ENCODE measurements at regions not wholly inside any gene's neighbourhood (a gene's known extent, or its start where the extent isn't known, plus 50 kb on each side); places are given as distances from the start of the nearest gene placed in this dataset.

DNA sequence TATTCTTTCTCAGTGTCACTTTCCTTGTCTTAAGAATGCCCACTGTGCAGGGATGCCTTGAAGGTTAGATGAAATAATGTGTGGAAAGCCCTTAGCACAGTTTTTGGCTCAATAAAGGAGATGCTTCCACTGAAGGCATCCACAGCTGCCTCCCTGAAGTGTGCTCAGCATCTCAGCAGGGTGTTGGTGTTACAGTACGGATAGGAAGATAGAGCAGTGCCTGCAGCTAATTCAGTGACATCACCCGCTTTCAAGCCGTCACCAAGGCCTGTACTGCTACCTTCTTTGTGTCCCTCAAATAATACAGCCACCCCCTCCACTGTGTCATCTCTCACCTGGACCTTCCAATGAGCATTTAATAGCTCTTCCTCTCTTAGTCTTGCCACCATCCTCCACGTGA is 59.0 kb downstream of the NDUFS5 start:
- no peak for DNase-seq

- no peak for DNase-seq
Observed at GRCh38 chr1:39086386-39086785, 60.2 kb downstream of the NDUFS5 start.

DNA sequence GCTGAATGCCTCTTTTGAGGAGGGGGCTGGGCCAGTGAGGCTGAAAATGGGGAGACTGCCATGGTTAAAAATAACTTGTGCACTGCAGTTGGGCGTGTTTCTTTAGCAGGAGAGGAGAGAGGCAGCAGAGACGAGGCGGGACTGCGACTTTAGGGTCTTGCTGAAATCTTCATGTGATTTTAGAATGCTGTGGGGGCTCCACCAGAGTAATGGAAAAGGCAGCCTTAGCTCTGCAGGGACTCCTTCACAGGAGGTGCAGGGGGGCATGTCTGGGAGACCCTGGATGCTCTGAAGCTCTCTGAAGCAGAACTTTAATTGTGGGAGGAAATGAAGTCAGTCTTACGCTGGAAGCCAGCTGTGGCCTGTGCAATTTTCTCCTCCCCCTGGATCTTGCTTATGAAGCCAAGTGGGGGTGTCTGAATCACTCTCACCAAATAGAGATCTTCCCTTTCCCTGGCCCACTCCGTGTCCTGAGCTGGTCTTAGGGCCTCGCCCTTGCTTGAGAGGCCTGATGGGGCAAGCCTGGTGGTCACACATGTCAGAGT is 60.8 kb downstream of the NDUFS5 start:
- no peak for DNase-seq

- no peak for DNase-seq
Observed at GRCh38 chr1:39087435-39087834, 61.3 kb downstream of the NDUFS5 start.

DNA sequence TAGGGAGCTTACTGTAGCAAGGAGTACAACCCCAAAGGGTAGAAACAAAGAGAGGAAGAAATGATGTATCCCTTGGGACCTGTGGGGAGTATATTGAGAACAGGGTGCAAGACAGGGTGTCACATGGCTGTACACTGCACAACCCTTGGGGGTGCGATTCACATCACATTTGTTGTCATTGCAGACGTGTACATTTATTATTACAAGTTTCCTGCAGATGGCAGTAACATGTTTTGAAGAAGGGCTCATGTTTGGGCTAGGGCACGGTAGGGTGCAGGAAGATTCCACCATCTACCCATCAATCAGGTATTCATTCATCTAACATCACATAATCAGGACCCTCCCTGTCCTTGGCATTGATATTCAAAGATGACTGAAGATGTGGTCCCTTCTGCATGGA is 62.5 kb downstream of the NDUFS5 start:
- DNase-seq: no peak

DNA sequence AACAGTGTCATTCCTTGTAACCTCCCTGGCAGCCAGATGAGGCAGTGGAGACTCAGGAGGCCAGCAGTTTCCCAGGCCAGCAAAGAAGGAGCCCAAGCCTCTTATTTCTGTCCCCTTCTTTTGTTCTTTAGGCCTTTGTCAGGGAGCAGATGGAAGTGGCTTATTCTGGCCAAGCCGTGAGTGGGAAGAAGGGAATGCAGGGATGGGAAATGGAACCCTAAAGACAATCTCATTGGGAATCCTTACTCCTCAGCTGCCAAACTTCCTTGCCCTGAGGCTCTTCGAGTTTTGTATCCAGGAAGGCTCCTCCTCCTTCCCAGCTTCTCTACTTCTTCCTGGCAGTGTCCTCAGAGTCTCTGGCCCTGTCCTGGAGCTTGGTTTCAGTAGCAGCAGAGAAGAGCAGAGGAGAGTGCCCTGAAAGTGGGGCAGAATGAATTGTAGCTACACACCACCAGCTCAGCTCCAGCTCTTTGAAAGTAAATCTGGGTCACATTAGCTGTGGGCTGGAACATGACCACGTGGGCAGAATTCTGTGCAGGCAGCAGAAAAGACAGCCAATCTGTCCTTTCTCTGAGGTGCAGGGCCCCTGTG is 63.9 kb downstream of the NDUFS5 start:
- DNase-seq: no peak

DNA sequence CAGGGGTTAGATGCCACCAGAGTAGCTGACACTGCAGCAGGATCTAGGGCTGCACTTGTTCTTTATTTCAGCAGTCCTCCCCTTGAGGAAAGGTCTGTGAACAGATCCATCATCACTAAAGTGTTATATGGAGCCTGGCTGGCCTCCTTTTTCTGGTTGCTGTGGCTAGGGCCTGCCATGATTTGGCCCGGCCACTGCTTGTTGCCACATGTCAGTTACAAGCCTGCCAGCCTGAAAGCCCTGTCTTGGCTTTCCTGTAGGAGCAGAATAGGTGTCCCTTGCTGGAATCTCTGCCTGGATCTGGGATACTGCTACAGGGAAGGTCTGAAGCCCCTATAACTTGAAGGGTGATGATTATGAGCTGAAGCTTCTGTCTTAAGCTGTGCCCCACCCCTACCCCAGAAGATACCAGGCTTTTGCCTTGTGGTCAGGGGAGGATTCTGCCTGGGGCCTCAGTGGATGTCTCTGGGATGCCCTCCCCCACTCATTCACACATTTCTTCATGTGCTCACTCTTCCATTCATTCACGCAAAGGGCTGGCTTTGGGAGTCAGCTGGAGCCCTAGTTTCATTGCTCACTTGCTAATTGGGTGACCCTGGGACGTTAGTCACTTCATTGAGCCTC is 64.7 kb downstream of the NDUFS5 start:
- DNase-seq: no peak

DNA sequence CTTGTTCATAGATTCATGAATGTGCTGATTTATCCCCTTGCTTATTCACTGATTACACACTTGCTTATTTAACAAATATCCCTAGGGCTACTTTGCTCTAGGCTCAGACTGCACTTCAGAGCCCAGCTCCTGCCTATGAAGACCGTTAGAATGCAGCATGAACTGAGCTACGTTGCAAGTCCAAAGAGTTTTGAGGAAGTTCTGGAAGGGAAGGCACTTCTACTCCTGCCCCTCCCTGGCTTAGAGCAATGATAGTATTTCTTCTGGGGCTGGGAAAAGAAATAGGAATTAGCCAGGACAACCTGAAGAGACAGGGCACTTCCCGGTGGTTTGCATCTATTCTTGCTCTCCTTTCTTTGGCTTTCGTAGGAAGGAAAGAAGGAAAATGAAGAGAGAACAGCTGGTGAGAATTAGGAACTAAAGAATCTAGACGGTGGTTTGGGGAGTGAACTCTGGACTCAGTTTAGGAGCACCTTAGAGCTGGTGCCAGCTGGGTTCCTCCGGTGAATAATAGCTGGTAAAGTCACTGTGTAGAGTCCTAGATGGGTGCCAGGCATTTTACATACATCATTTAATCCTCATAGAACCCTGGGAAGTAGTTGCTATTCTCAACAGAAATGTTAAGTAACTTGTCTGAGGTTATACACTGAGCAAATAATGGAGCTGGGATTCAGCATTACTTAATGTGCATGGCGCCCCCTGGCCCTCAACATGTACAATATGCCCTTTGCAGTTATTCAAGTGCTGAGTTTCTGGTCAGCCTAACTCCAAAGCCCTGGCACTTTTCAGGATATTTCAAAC is 65.9 kb downstream of the NDUFS5 start:
- peak; percentile 59 for DNase-seq

DNA sequence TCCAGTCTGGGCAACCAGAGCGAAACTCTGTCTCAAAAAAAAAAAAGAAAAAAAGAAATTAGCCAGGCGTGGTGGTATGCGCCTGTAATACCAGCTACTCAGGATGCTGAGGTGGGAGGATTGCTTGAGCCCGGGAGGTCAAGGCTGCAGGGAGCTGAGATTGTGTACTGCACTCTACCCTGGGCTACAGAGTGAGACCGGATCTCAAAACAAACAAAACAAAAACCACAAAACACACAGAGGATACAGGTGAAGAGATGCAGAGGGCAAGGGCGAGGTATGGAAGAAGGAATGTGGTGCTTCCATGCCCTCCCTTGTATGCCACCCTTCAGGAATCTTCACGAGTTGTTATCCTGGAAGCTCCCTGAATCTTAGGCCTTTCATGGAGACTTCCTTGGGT is 68.5 kb downstream of the NDUFS5 start:
- DNase-seq: no peak

GRCh38 chr1:39098546-39099250 is 72.5 kb downstream of the NDUFS5 start:
- peak; percentile 55 for DNase-seq

DNA sequence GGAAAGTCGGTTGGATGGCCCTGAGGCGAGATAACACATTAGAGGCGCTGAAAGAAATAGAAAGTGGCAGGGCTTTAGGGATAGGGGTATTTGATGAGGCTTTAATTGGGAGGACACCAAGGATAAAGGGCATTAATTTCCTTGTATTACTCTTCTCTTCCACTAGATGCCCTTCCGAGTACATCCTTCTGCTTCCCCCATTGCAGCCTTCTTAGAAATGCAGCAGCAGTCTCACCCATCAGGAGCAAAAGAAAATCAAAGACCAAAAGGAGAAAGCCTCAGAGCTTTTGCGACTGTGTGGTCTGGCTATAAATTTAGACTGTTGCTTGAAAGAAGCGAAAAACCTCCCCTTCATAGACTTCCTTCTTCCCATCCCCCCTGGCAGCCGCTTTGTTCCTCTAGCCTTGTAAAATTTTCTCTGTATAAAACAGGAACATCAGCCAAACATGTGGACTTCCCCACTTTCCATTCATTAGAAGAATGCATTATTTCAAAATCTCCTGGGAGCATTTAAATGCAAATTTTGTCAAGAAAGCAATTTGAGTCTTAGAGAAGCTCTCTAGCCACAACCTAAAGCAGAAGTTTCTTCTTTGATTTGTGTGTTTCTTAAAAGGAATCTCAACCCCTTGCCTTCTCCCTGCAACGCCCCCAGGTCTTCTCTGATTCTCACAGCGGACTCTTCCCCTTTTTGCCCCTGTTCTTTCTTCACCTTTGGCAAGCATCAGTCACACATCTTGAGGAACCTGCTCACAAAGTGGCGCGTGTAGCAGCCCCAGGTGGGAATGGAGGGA is 76.6 kb downstream of the NDUFS5 start:
- no peak for DNase-seq

GRCh38 chr1:39103328-39104157 is 77.4 kb downstream of the NDUFS5 start:
- no peak for DNase-seq

GRCh38 chr1:39104158-39105060 is 78.3 kb downstream of the NDUFS5 start:
- DNase-seq: no peak

- DNase-seq: peak; percentile 68
Observed at GRCh38 chr1:39105061-39105840, 79.1 kb downstream of the NDUFS5 start.

DNA sequence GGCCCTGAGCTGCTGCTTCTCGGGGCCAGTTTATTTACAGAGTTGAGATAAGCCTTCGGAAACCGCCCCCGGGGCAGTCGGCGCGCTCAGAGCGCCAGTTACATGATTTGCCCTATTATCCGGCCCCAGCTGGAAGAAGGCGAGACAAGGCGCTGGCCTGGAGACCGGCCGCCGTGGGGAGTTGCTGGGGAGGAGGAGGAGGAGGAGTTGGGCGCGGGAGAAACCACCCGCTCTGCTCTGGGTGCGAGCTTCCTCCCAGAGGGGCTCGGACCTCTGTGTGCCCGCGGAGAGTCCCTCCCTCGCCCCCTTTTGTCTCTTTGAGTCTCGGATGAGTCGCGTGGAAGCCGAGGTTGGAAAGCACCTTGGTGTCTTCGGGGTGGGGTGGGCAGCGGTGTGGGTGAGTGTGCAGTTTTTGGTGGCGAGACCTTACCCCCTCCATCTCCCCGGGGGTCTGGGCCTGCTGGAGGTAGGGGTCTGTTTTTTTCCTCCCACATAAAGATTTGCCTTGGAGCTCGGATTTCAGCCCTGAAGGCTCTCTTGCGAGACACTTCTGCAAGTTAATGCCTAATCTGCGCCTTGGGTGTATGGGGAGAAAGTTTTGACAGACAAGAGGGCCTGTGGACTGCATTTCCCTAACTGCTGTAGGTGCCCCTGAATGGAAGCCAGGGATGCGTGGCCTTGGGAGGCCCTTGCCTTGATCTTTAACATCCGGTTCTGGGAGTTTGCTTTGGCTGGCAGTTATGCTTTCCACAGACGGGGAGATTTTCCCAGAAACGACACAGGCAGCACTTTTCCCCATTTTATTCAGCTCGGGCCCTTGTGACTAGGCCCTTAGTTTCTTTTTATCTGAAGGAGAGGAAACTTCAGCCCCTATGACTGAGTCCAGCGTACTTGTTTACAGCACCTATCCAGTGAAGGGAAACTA is 80.0 kb downstream of the NDUFS5 start:
- peak; percentile 65 for DNase-seq

DNA sequence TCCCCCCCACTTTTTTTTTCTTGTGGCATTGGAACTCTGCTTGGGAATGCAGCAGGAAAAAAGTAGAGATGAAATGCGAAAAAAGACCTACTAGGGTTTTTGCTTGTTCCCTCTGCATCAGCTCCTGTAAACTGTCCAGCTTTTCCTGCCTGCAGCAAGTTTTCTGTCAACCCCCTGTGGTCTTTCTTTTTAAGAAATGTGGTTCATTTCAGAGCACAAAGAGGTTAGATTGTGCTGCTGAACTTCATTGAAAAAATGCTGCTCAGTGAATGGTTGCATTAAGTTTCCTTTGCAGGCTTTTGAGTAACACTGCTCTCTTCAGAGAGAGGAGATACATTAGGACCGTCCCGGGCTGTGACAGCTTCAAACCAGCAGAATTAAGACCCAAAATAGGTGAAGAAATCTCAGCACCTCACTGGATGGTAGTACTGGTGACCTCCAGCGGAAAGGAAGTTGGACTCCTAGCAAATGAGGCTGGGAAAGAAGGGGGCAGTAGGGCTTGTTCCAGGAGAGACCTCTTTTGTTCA is 80.7 kb downstream of the NDUFS5 start:
- DNase-seq: no peak

DNA sequence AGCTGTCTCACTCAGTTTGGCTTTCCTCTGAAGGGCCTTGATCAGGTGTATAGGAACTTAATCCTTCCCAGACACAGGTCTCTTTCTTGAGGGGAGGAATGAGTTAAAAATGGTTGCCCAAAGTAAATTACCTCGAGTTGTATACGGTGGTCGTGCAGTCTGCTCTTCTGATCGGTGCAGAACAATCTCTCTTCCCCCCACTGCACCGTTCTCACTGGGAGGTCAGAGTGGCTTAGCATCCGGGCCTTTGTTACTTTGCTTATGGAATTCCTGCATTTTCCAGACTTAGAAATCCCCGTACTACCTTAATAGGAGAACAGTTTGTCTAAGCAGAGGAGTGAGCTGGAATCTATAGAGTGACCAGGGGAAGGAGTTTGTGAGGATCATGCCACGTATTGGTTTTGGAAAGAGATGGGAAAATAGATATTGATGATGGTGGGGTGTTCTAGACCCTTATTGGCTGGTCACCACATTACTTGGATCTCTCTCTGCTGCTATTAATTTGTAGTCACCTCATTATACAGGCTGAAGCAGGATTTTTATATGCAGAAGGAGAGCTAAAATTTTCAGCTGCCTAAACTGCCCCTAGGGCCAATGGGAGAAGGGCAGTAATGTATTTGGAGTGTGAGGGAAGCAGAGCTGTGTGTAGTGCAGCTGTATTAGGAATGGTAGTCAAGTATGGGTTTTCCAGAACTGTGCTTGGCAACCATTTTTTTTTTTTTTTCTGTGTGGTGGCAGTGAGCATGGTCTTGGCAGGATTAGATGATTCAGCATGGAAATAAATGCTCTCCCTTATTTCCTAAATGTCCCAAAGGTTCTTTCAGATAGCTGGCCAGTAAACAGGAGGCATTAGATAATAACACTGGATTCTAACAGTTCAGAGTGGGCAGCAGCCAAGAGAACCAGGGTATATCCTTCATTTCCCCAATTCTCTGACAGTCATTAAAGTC is 81.5 kb downstream of the NDUFS5 start:
- DNase-seq: no peak

All from activated CD8-positive, alpha-beta memory T cell treated with anti-CD3 and anti-CD28 coated beads, Interleukin-2, amount 50 U/mL, for 4 hours (primary cell).